ENCODE measurements at regions not wholly inside any gene's neighbourhood (a gene's known extent, or its start where the extent isn't known, plus 50 kb on each side); places are given as distances from the start of the nearest gene placed in this dataset.

DNA sequence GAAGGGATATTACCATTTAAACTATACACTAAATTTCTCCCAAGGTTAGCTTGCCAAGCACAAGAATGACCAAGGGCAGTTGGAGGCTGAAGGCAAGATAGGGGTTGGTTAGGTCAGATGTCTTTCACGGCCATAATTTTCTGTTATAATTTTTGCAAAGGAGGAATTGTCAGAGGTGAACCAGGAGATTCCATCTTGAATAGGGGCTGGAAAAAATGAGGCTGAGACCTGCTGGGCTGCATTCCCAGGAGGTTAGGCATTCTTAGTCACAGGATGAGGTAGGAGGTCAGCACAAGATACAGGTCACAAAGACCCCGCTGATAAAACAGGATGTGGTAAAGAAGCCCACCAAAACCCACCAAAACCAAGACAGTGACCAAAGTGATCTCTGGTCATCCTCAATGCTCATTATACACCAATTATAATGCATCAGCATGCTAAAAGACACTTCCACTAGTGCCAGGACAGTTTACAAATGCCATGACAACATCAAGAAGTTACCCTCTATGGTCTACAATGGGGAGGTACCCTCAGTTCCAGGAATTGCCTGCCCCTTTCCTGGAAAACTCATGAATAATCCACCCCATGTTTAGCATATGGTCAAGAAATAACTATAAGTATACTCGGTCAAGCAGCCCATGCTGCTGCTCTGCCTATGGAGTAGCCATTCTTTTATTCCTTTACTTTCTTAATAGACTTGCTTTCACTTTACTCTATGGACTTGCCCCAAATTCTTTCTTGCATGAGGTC lies 371.8 kb upstream of the SULF2 start:
- TF ChIP-seq, protein P1, sequence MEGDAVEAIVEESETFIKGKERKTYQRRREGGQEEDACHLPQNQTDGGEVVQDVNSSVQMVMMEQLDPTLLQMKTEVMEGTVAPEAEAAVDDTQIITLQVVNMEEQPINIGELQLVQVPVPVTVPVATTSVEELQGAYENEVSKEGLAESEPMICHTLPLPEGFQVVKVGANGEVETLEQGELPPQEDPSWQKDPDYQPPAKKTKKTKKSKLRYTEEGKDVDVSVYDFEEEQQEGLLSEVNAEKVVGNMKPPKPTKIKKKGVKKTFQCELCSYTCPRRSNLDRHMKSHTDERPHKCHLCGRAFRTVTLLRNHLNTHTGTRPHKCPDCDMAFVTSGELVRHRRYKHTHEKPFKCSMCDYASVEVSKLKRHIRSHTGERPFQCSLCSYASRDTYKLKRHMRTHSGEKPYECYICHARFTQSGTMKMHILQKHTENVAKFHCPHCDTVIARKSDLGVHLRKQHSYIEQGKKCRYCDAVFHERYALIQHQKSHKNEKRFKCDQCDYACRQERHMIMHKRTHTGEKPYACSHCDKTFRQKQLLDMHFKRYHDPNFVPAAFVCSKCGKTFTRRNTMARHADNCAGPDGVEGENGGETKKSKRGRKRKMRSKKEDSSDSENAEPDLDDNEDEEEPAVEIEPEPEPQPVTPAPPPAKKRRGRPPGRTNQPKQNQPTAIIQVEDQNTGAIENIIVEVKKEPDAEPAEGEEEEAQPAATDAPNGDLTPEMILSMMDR (IDR thresholded peaks at IDR 0.05; ENCODE audit: low read depth, low read length, missing control alignments) = no peak
- H3K36me3 ChIP-seq (replicated peaks) = no peaks in the 10 kb centered on the region
- no peaks in the 10 kb centered on the region for H3K27me3 ChIP-seq (replicated peaks)
- H3K27ac ChIP-seq = no peak overlapping the region
- no peak overlapping the region for H3K4me3 ChIP-seq (ENCODE audit: low read depth, low read length)
- in situ Hi-C loops (cut with HindIII; ENCODE audit: low pct_ligation_motif_present, low sequenced_read_pairs) = no loop called here
- no peak for DNase-seq

DNA sequence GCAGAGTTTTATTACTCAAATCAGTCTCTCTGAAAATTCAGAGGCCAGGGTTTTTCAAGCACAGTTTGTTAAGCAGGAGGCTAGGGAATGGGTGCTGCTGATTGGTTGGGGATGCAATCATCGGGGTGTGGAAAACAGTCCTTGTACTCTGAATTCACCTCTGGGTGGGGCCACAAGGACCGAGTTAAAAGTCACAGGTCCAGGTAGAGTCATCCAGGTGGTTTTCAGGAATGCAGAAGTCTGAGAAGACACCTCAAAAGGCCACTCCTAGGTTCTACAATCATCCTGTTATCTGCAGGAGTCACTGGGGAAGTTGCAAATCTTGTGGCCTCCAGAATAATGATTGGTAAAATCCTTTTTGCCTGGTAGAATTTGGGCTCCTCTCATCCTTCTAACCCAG lies 371.2 kb upstream of the SULF2 start:
- no peak overlapping the region for H3K4me3 ChIP-seq (ENCODE audit: low read depth, low read length)
- H3K27me3 ChIP-seq (replicated peaks) = no peaks in the 10 kb centered on the region
- no peak for DNase-seq
- no peak overlapping the region for H3K27ac ChIP-seq
- in situ Hi-C loops (cut with HindIII; ENCODE audit: low pct_ligation_motif_present, low sequenced_read_pairs) = no loop called here
- TF ChIP-seq, protein P1 (IDR thresholded peaks at IDR 0.05; ENCODE audit: low read depth, low read length, missing control alignments) = no peak
- H3K36me3 ChIP-seq (replicated peaks) = no peaks in the 10 kb centered on the region

DNA sequence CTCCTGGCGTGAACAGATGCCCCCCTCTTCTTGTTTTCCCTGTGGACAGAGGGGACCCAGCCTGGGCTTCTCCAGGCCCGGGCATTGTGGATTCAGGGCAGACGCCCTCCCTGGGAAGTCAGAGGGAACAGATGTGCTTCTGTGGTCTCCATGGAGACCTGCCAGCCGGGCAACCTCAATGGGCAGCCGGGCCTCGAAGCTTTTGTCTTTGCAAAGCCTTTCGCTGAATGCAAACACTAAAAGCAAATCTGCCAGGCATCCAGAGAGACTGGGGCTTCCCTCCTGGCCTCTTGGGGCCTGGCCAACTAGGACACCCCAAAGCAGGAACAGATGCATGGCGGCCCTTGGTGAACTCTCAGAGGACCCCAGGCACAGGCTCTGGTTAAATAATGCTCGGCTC lies 370.0 kb upstream of the SULF2 start:
- TF ChIP-seq, protein P1 (IDR thresholded peaks at IDR 0.05; ENCODE audit: low read depth, low read length, missing control alignments) = no peak
- Histone ChIP-seq H3K27ac (no peak overlapping the region), H3K36me3 (replicated peaks) (no peaks in the 10 kb centered on the region), H3K4me3 (ENCODE audit: low read depth, low read length) (no peak overlapping the region), H3K27me3 (replicated peaks) (no peaks in the 10 kb centered on the region)
- in situ Hi-C loops (cut with HindIII; ENCODE audit: low pct_ligation_motif_present, low sequenced_read_pairs) = no loop called here
- no peak for DNase-seq

DNA sequence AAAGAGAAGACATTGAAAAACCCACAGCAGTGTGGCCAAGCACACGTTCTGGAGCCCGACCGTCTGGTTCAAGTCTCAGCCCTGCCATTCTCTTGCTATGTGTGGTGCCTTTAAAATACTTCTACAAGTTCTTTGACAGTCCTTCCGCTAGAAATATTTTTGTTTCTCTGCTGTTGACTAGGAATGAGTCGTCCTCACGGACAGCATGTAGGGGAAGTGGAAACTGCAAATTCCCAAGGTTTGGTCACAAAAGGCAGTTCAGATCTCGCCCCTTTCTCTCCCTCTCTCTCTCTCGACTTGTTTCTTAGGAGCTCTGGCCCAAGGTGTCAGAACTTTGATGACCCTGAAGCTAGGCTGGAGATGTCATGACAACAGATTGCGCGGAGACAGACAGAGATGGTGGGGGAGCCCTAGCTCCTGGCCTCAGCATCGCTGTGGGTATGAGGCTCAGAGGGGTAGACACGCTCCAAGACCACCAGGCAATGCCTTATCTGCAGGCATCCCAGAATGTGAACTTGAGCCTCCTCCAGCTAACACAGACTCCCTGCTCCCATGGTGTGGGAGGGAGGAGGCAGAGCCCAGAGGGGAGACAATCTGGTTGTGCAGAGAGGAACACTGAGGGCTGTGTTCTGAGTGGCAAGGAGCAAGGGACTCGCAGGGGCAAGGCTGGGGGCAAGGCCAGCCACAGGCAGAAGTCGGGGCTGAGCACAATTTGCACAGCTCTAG lies 368.9 kb upstream of the SULF2 start:
- in situ Hi-C loops (cut with HindIII; ENCODE audit: low pct_ligation_motif_present, low sequenced_read_pairs) = no loop called here

DNA sequence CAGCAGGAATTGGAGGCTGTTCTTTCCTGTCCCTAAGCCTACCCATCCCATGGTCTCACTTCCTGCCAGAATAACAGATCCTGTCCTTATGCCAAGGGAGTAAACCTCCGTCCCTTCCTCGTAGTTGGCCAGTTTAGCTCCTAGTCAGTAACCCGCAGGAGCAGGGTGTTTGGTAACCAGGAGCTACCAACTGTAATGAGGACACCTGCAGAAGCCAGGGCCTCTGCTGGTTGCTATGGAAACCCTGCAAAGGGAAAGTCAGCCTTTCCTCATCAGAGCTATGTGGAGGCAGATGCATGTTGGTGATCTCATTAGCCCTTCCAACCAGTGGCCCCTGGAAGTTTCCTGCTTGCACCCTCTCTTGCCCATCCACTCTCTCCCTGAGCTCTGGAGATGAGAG lies 368.2 kb upstream of the SULF2 start:
- Histone ChIP-seq H3K27me3 (replicated peaks) (no peaks in the 10 kb centered on the region), H3K27ac (no peak overlapping the region), H3K4me3 (ENCODE audit: low read depth, low read length) (no peak overlapping the region), H3K36me3 (replicated peaks) (no peaks in the 10 kb centered on the region)
- in situ Hi-C loops (cut with HindIII; ENCODE audit: low pct_ligation_motif_present, low sequenced_read_pairs) = no loop called here
- no peak for DNase-seq
- TF ChIP-seq, protein P1 (IDR thresholded peaks at IDR 0.05; ENCODE audit: low read depth, low read length, missing control alignments) = no peak

More for the DNA sequence above, 368.9 kb upstream of the SULF2 start:
- no peaks in the 10 kb centered on the region for H3K27me3 ChIP-seq (replicated peaks)
- DNase-seq = no peak
- no peak overlapping the region for H3K27ac ChIP-seq
- TF ChIP-seq, protein P1 (IDR thresholded peaks at IDR 0.05; ENCODE audit: low read depth, low read length, missing control alignments) = no peak
- no peaks in the 10 kb centered on the region for H3K36me3 ChIP-seq (replicated peaks)
- H3K4me3 ChIP-seq (ENCODE audit: low read depth, low read length) = no peak overlapping the region

Measured in brain microvascular endothelial cell (primary cell).